IMR-90 (cell line): ENCODE measurements at regions not wholly inside any gene's neighbourhood (a gene's known extent, or its start where the extent isn't known, plus 50 kb on each side); places are given as distances from the start of the nearest gene placed in this dataset.

ENCODE experiments used
- ATAC-seq: fragments of 200-7000 bp; cut with Tn5 transposase; 2 replicates; pipeline ENCODE4 v1.9.1; 2020; ENCODE audit warnings: low read depth, mild to moderate bottlenecking, moderate library complexity
- BruUV-seq: library from RNA; stranded (reverse); fragments of 400-500 nt; replicated peaks from 2 replicates; lab custom pipeline; 2021; lab: Mats Ljungman, UMichigan
- CTCF ChIA-PET: fragments of 300-600 bp; formaldehyde crosslinking; extraction: SDS; loops from one replicate; lab custom pipeline; 2021; ENCODE audit warnings: antibody characterized with exemption; lab: Yijun Ruan, JAX
- POLR2A ChIA-PET: fragments of 300-600 bp; sonication (Branson Sonifier 250); formaldehyde crosslinking; loops from one replicate; lab custom pipeline; 2022; ENCODE audit warnings: antibody characterized with exemption; ENCODE audit not compliant: unreplicated experiment; lab: Charles Lee
- DNase-seq: peaks from one replicate; pipeline ENCODE4 v3.0.0; 2013
- H2AFZ ChIP-seq: replicated peaks from 2 replicates; pipeline ENCODE3; 2013; ENCODE audit warnings: low read length, mild to moderate bottlenecking; ENCODE audit not compliant: poor library complexity
- H2AK5ac ChIP-seq: 2 replicates; pipeline ENCODE4 v1.6.1; 2013; ENCODE audit warnings: low read depth, low read length, inconsistent platforms
- H2AK9ac ChIP-seq: replicated peaks from 2 replicates; pipeline ENCODE3; 2013; ENCODE audit warnings: mild to moderate bottlenecking, low read depth, low read length, moderate library complexity; ENCODE audit not compliant: poor library complexity
- H2BK120ac ChIP-seq: 2 replicates; pipeline ENCODE4 v1.6.1; 2013; ENCODE audit warnings: low read depth, low read length, inconsistent platforms
- H2BK15ac ChIP-seq: 3 replicates; pipeline ENCODE4 v1.6.1; 2013; ENCODE audit warnings: low read depth, low read length, inconsistent platforms
- H2BK20ac ChIP-seq: 2 replicates; pipeline ENCODE4 v1.6.1; 2013; ENCODE audit warnings: low read depth, mild to moderate bottlenecking, inconsistent platforms, low read length, moderate library complexity
- H2BK5ac ChIP-seq: 2 replicates; pipeline ENCODE4 v1.6.1; 2013; ENCODE audit warnings: mild to moderate bottlenecking, low read depth, low read length, inconsistent platforms; ENCODE audit not compliant: poor library complexity, severe bottlenecking
- H3K14ac ChIP-seq: replicated peaks from 2 replicates; pipeline ENCODE4 v1.6.1; 2013; ENCODE audit warnings: low read depth, low read length, inconsistent platforms
- H3K18ac ChIP-seq: 2 replicates; pipeline ENCODE4 v1.6.1; 2013; ENCODE audit warnings: low read depth, low read length, control low read depth
- H3K23ac ChIP-seq: 2 replicates; pipeline ENCODE4 v1.6.1; 2013; ENCODE audit warnings: low read depth, low read length, inconsistent platforms
- H3K27ac ChIP-seq: 2 replicates; pipeline ENCODE4 v1.5.1; 2013; ENCODE audit warnings: mild to moderate bottlenecking, control low read depth, low read length; ENCODE audit not compliant: insufficient read depth
- H3K27me3 ChIP-seq: 2 replicates; pipeline ENCODE4 v1.6.1; 2013; ENCODE audit warnings: low read length; ENCODE audit not compliant: control insufficient read depth, insufficient read depth
- H3K36me3 ChIP-seq: 2 replicates; pipeline ENCODE4 v1.6.1; 2013; ENCODE audit warnings: low read length, mixed read lengths; ENCODE audit not compliant: control insufficient read depth, insufficient read depth
- H3K4ac ChIP-seq: 2 replicates; pipeline ENCODE4 v1.6.1; 2013; ENCODE audit warnings: low read depth, low read length, inconsistent platforms
- H3K4me1 ChIP-seq: 2 replicates; pipeline ENCODE4 v1.6.1; 2013; ENCODE audit warnings: low read length, mixed read lengths; ENCODE audit not compliant: control insufficient read depth, insufficient read depth
- H3K4me2 ChIP-seq: 2 replicates; pipeline ENCODE4 v1.6.1; 2013; ENCODE audit warnings: low read depth, mild to moderate bottlenecking, control low read depth, low read length, moderate library complexity
- H3K4me3 ChIP-seq: 2 replicates; pipeline ENCODE4 v1.5.1; 2013; ENCODE audit warnings: low read depth, mild to moderate bottlenecking, control low read depth, low read length, moderate library complexity; ENCODE audit not compliant: insufficient read depth
- H3K56ac ChIP-seq: 2 replicates; pipeline ENCODE4 v1.6.1; 2013; ENCODE audit warnings: low read length, inconsistent platforms; ENCODE audit not compliant: insufficient read depth; ENCODE audit errors: extremely low read depth
- H3K79me1 ChIP-seq, 2 experiments: 2 replicates each; pipeline ENCODE4 v1.6.1; 2013; ENCODE audit warnings: low read length in 2 of 2, inconsistent platforms in 1 of 2, low read depth in 1 of 2
- H3K9ac ChIP-seq: 2 replicates; pipeline ENCODE4 v1.6.1; 2013; ENCODE audit warnings: low read depth, low read length, control low read depth
- H3K9me1 ChIP-seq: 2 replicates; pipeline ENCODE4 v1.6.1; 2013; ENCODE audit warnings: low read length, inconsistent platforms; ENCODE audit not compliant: insufficient read depth
- H3K9me3 ChIP-seq: 2 replicates; pipeline ENCODE4 v1.6.1; 2013; ENCODE audit warnings: low read length; ENCODE audit not compliant: control insufficient read depth, insufficient read depth
- H4K20me1 ChIP-seq: 2 replicates; pipeline ENCODE4 v1.6.1; 2013; ENCODE audit warnings: low read length, inconsistent platforms; ENCODE audit not compliant: insufficient read depth
- H4K5ac ChIP-seq: 2 replicates; pipeline ENCODE4 v1.6.1; 2013; ENCODE audit warnings: mild to moderate bottlenecking, low read depth, low read length, control low read depth
- H4K8ac ChIP-seq, 2 experiments: 2 replicates each; pipeline ENCODE4 v1.6.1; 2013; ENCODE audit warnings: low read depth in 2 of 2, low read length in 2 of 2, control low read depth in 1 of 2, inconsistent platforms in 1 of 2
- H4K91ac ChIP-seq: 2 replicates; pipeline ENCODE4 v1.6.1; 2013; ENCODE audit warnings: low read depth, low read length, inconsistent platforms; ENCODE audit not compliant: insufficient read depth
- RAD21 ChIP-seq: IDR thresholded peaks from 2 replicates; pipeline ENCODE4 v1.6.1; 2012; ENCODE audit warnings: low read length, improper control_type of control experiment
- RFX5 ChIP-seq: IDR thresholded peaks from 2 replicates; pipeline ENCODE4 v1.8.0; 2012; ENCODE audit warnings: low read depth, mild to moderate bottlenecking, low read length, moderate library complexity
- WGBS, 2 experiments: methylation state at CpG; one replicate each; pipeline versions ENCODE4 v1.1.5 to v1.1.7; 2013; ENCODE audit warnings: missing lambda C conversion rate in 2 of 2; ENCODE audit not compliant: insufficient read length in 1 of 2; ENCODE audit errors: extremely low coverage in 2 of 2; 5-methylcytosine and 5-hydroxymethylcytosine counted together
- dilution Hi-C: fragments of 300-500 bp; cut with HindIII; formaldehyde crosslinking; loops from one replicate; pipeline ENCODE4 v1.14.3; 2018; ENCODE audit warnings: low sequenced_read_pairs; ENCODE audit not compliant: unreplicated experiment
- in situ Hi-C: fragments of 300-500 bp; cut with MboI; formaldehyde crosslinking; loops from 3 replicates; pipeline ENCODE4 v1.14.3; 2019; ENCODE audit warnings: low sequenced_read_pairs, inconsistent platforms, mixed read lengths
- intact Hi-C: fragments of 100-400 bp; cut with micrococcal nuclease; formaldehyde crosslinking; loops from 2 replicates; pipeline ENCODE4 v1.10.0; 2022

DNA sequence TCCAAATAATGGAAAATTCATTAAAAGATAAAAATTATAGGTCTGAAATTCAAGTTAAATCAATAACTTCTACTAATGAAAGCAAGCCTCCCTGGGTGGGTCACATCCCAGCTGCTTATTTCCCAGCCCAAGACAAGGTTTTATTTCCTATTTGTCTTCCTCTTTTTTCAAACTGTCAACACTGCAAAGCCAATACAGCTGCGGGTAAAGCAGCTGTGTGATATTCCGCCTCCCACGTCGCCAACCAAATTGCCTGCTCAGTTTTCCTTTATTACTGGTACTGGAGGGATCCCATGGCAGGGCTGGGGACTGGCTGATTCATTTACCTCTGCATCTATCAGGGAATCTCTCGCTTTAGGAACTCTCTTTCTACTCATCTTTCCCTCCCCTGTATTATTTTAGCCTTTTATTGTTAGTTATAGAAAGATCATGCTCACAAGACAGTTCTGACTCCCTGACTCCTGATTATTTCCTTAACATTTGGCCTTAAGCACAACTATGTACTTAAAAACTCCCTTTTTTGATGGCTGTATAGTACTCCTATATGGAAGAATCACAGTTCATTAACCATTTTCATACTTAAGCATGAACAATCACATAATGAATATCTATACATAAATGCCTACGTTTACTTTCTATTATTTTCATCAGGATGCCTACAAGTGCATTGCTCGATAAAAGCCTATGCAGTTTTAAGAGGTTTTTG lies 253.1 kb downstream of the CDCA7 start:
- Histone ChIP-seq H3K36me3 (no peaks in the 10 kb centered on the region), H4K91ac (no peak overlapping the region), H4K8ac (no peak overlapping the region), H3K4me1 (no peaks in the 10 kb centered on the region), H3K9me1 (no peaks in the 10 kb centered on the region), H3K79me1 (no peaks in the 10 kb centered on the region), H4K20me1 (no peaks in the 10 kb centered on the region), H3K27me3 (peaks cover 31% of the 10 kb centered on the region), H3K14ac (no peak overlapping the region), H2BK15ac (no peak overlapping the region), H2BK20ac (no peak overlapping the region), H3K23ac (no peak overlapping the region), H2BK5ac (no peak overlapping the region), H2AK9ac (no peak overlapping the region), H3K4me3 (no peak overlapping the region), H3K27ac (no peak overlapping the region), H2BK120ac (no peak overlapping the region), H4K5ac (no peak overlapping the region), H3K4ac (no peak overlapping the region), H3K9ac (no peak overlapping the region), H2AFZ (no peak overlapping the region), H3K18ac (no peak overlapping the region), H3K9me3 (peaks cover 3% of the 10 kb centered on the region; the same call in 1 of the 2 replicates), H2AK5ac (no peak overlapping the region), H3K56ac (no peak overlapping the region), H3K4me2 (no peak overlapping the region)
- intact Hi-C loops: no loop called here
- dilution Hi-C loops: no loop called here
- POLR2A ChIA-PET: no interaction called here
- no peak for ATAC-seq
- no TSS peak for BruUV-seq
- TF ChIP-seq RFX5: no peak
- no peak for TF ChIP-seq RAD21
- DNase-seq: no peak
- in situ Hi-C loops: no loop called here
- CTCF ChIA-PET: no interaction called here
- no CpG with 5 or more reads among the region's 7 CpGs for WGBS, 2 experiments
